Endothelial cell (in vitro differentiated cells): ENCODE measurements at regions not wholly inside any gene's neighbourhood (a gene's known extent, or its start where the extent isn't known, plus 50 kb on each side); places are given as distances from the start of the nearest gene placed in this dataset.

Experiments used
- DNase-seq: peaks from one replicate; pipeline ENCODE4 v3.0.0; 2021; ENCODE audit warnings: low spot score
- H3K27ac Mint-ChIP-seq: one replicate; pipeline ENCODE4 v1.8.0; 2021; ENCODE audit warnings: mixed read lengths, inconsistent platforms; ENCODE audit not compliant: unreplicated experiment
- H3K27me3 Mint-ChIP-seq: one replicate; pipeline ENCODE4 v1.8.0; 2021; ENCODE audit warnings: mild to moderate bottlenecking, moderate library complexity, mixed read lengths, inconsistent platforms; ENCODE audit not compliant: unreplicated experiment
- H3K36me3 Mint-ChIP-seq: one replicate; pipeline ENCODE4 v1.8.0; 2021; ENCODE audit warnings: mild to moderate bottlenecking, low read depth, mixed read lengths, inconsistent platforms; ENCODE audit not compliant: unreplicated experiment
- H3K4me1 Mint-ChIP-seq: one replicate; pipeline ENCODE4 v1.8.0; 2021; ENCODE audit warnings: mild to moderate bottlenecking, mixed read lengths, inconsistent platforms; ENCODE audit not compliant: unreplicated experiment
- H3K4me3 Mint-ChIP-seq: one replicate; pipeline ENCODE4 v1.8.0; 2021; ENCODE audit warnings: mild to moderate bottlenecking, mixed read lengths, inconsistent platforms; ENCODE audit not compliant: unreplicated experiment
- H3K9me3 Mint-ChIP-seq: one replicate; pipeline ENCODE4 v1.8.0; 2021; ENCODE audit warnings: mixed read lengths, inconsistent platforms; ENCODE audit not compliant: unreplicated experiment
- TF ChIP-seq, protein P1 (sequence below): fragments of 200-600 bp; sonication (generic); IDR thresholded peaks from one replicate; pipeline ENCODE4 v1.5.0; 2021; ENCODE audit warnings: antibody characterized with exemption; ENCODE audit not compliant: unreplicated experiment

GRCh38 chr6:14619419-14619781 is 501.8 kb downstream of the CD83 start:
- no peaks in the 10 kb centered on the region for H3K27me3 Mint-ChIP-seq
- no peaks in the 10 kb centered on the region for H3K9me3 Mint-ChIP-seq
- peaks cover 13% of the 10 kb centered on the region for H3K4me1 Mint-ChIP-seq
- DNase-seq = no peak
- H3K36me3 Mint-ChIP-seq = no peaks in the 10 kb centered on the region
- H3K4me3 Mint-ChIP-seq = no peak overlapping the region
- TF ChIP-seq, protein P1, sequence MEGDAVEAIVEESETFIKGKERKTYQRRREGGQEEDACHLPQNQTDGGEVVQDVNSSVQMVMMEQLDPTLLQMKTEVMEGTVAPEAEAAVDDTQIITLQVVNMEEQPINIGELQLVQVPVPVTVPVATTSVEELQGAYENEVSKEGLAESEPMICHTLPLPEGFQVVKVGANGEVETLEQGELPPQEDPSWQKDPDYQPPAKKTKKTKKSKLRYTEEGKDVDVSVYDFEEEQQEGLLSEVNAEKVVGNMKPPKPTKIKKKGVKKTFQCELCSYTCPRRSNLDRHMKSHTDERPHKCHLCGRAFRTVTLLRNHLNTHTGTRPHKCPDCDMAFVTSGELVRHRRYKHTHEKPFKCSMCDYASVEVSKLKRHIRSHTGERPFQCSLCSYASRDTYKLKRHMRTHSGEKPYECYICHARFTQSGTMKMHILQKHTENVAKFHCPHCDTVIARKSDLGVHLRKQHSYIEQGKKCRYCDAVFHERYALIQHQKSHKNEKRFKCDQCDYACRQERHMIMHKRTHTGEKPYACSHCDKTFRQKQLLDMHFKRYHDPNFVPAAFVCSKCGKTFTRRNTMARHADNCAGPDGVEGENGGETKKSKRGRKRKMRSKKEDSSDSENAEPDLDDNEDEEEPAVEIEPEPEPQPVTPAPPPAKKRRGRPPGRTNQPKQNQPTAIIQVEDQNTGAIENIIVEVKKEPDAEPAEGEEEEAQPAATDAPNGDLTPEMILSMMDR = no peak
- H3K27ac Mint-ChIP-seq = no peak overlapping the region

GRCh38 chr6:14620522-14620921 is 502.9 kb downstream of the CD83 start:
- TF ChIP-seq, protein P1 = no peak
- peaks cover 13% of the 10 kb centered on the region for H3K4me1 Mint-ChIP-seq
- H3K4me3 Mint-ChIP-seq = no peak overlapping the region
- no peak for DNase-seq
- H3K9me3 Mint-ChIP-seq = no peaks in the 10 kb centered on the region
- no peaks in the 10 kb centered on the region for H3K36me3 Mint-ChIP-seq
- H3K27me3 Mint-ChIP-seq = no peaks in the 10 kb centered on the region
- no peak overlapping the region for H3K27ac Mint-ChIP-seq

DNA sequence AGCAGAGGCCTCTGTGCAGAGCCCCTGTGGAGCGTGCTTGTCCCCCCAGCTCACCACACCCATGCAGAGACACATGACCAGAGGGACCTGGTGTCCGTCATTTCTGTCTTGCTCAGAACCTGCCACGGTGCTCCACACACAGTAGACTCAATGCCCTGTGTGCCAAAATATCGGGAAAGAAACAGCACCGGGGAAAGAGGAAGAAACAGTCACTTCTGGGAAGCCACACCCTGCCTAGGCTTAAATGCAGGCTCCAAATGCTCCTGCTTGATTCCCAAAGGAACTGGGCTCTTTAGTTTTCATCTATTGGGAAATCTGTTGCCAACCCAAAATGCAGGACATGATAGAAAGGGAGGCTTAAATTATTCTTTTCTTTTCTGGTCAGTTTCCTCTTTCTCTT is 503.9 kb downstream of the CD83 start:
- H3K36me3 Mint-ChIP-seq = no peaks in the 10 kb centered on the region
- no peak overlapping the region for H3K4me3 Mint-ChIP-seq
- no peak for DNase-seq
- H3K4me1 Mint-ChIP-seq = peaks cover 13% of the 10 kb centered on the region
- H3K9me3 Mint-ChIP-seq = no peaks in the 10 kb centered on the region
- H3K27me3 Mint-ChIP-seq = peaks cover under 1% of the 10 kb centered on the region
- TF ChIP-seq, protein P1 = no peak
- H3K27ac Mint-ChIP-seq = no peak overlapping the region

DNA sequence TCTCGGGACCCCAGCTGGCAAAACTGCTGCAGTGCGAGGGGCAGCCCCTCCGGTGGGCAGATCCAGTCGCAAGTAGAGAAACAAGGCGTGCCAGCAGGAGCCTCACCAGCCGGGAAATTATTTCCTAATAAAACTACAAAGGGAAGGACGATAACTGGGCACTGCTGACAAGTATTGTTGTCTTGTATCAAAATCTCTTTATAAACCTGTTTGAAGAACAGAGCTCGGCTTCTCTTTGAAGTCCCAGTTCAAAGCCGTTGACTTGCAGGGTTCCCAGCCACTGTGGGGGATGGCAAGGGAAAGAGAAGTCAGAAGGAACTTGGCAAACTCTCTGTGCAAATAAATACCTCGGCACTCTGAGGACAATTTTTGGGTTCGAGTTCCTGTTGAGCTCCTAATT is 504.5 kb downstream of the CD83 start:
- no peak for DNase-seq
- no peaks in the 10 kb centered on the region for H3K9me3 Mint-ChIP-seq
- TF ChIP-seq, protein P1 = no peak
- H3K4me3 Mint-ChIP-seq = no peak overlapping the region
- H3K27ac Mint-ChIP-seq = no peak overlapping the region
- H3K4me1 Mint-ChIP-seq = peaks cover 13% of the 10 kb centered on the region
- peaks cover 2% of the 10 kb centered on the region for H3K27me3 Mint-ChIP-seq
- H3K36me3 Mint-ChIP-seq = no peaks in the 10 kb centered on the region

- Mint-ChIP-seq H3K4me3 (no peak overlapping the region), H3K27ac (no peak overlapping the region), H3K27me3 (peaks cover 2% of the 10 kb centered on the region), H3K4me1 (peaks cover 13% of the 10 kb centered on the region), H3K9me3 (no peaks in the 10 kb centered on the region), H3K36me3 (no peaks in the 10 kb centered on the region)
- TF ChIP-seq, protein P1 = no peak
- no peak for DNase-seq
Observed at GRCh38 chr6:14622909-14623505, 505.4 kb downstream of the CD83 start.
